ENCODE measurements at regions not wholly inside any gene's neighbourhood (a gene's known extent, or its start where the extent isn't known, plus 50 kb on each side); places are given as distances from the start of the nearest gene placed in this dataset.

DNA sequence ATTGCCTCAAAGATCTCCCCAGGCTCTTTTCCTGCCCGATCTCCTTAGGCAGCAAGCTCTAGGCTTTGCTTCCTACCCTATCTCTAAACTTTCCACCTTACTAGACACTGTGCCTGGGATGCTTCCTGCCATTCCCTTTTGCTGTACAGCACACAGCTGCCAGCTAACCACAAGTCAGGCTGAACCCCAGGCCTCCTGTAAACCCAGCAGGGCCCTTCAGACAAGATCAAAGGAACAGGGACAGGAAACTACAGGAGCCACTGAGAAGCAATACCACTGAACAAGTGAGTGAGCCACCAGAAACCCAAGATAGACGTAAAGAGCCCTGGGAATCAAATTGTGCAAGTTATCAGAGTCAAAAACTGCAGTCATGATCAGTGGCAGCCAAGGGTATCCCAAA is 180.7 kb downstream of the SUCLG1 start:
- TF ChIP-seq, protein P1, sequence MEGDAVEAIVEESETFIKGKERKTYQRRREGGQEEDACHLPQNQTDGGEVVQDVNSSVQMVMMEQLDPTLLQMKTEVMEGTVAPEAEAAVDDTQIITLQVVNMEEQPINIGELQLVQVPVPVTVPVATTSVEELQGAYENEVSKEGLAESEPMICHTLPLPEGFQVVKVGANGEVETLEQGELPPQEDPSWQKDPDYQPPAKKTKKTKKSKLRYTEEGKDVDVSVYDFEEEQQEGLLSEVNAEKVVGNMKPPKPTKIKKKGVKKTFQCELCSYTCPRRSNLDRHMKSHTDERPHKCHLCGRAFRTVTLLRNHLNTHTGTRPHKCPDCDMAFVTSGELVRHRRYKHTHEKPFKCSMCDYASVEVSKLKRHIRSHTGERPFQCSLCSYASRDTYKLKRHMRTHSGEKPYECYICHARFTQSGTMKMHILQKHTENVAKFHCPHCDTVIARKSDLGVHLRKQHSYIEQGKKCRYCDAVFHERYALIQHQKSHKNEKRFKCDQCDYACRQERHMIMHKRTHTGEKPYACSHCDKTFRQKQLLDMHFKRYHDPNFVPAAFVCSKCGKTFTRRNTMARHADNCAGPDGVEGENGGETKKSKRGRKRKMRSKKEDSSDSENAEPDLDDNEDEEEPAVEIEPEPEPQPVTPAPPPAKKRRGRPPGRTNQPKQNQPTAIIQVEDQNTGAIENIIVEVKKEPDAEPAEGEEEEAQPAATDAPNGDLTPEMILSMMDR (IDR thresholded peaks at IDR 0.05; ENCODE audit: low read length), result no peak
- TF ChIP-seq EZH2phosphoT487 (IDR thresholded peaks at IDR 0.05; ENCODE audit: low read length), result no peak
